GM18867 (cell line): ENCODE measurements at regions not wholly inside any gene's neighbourhood (a gene's known extent, or its start where the extent isn't known, plus 50 kb on each side); places are given as distances from the start of the nearest gene placed in this dataset.

Experiments used
- ATAC-seq: cut with Tn5 transposase; IDR thresholded peaks from one replicate; pipeline ENCODE4 v1.9.1; 2021; ENCODE audit warnings: mild to moderate bottlenecking, moderate library complexity; ENCODE audit not compliant: unreplicated experiment

DNA sequence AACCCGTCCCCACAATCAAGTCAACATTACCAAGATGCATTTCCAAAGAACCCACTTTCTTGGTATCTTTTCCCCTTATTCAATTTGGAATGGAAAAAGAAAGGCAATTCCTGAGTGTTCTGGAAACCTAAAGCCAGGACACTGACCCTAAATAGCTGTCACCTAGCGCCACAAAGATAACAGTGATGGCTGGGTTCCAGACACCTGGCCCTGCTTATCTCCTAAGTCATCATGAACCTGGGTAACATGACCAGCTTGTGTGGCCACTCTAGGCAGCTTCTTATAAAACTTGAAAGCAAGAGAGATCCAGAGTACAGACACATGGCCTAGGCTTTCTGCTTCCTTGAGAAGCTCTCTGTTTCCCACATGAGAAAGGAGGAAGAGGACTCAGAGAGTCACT lies 95.4 kb downstream of the BOD1L2 start:
- ATAC-seq, result no peak

DNA sequence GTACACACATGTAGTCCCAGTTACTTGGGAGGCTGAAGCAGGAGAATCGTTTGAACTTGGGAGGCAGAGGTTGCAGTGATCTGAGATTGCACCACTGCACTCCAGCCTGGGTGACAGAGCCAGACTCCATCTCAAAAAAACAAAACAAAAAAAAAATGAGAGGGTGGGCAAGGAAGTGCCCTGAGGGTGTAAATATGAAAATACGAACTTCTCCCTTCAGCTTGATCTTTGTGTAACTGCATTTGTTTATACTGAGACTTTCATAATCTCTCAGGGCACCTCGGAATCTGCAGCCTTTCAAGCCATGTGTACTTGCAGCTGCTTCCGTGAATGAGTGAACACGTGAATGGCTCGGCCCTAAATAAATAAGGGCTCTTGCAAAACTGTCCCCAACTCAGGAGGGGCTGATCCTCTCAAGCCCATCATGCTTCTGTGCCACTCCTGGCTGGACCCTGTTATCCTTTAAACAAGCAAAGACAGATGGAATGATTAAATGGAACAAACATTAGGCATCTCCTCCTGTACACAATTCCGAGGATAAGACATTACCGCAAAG lies 96.8 kb downstream of the BOD1L2 start:
- ATAC-seq, result no peak

- no peak for ATAC-seq
Measured at GRCh38 chr18:57249179-57249578, 102.3 kb downstream of the BOD1L2 start.

DNA sequence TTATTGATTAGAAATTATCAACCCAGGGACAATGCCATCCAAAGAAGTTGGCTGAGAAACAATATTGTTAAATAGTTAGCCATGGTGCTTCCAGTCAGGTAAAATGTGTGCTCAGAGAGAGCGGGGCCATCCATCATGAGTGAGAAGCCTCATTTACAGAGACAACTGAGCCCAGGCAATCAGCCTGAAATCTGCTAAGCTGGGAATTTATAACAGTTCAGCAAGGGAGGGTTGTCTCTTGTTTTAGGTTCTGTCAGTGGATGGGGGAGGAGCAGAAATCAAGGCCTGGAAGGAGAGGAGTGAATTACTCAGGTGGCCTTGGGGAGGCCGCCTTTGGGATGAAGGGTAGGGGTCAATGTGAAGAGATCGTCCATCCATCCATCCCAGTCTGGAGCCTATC lies 102.5 kb upstream of the ST8SIA3 start:
- no peak for ATAC-seq

- no peak for ATAC-seq
Measured at GRCh38 chr18:57251747-57252146, 100.6 kb upstream of the ST8SIA3 start.

DNA sequence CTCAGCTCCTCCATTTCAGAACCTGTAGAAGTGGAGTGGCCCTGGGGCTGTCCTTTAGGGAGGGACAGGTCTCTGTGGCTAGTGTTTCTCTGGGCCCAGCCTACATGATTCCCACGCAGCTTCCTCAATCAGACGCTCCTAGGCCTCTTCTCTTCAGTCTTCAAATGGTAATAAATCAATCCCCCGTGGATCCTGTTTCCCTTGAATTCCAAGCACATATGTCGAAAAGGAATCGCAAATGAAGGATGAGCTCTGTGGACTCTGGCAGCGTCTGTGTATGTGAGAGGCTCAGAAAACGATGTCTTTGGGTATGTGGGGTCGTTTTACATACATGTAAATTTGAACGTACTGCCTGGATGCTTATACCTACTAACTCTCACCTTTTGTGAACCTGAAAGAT lies 98.5 kb upstream of the ST8SIA3 start:
- no peak for ATAC-seq

GRCh38 chr18:57258131-57258777 lies 94.1 kb upstream of the ST8SIA3 start:
- ATAC-seq, result no peak

- no peak for ATAC-seq
Measured at GRCh38 chr18:57267368-57267925, 84.9 kb upstream of the ST8SIA3 start.

- ATAC-seq, result no peak
Measured at GRCh38 chr18:57269756-57270155, 82.6 kb upstream of the ST8SIA3 start.

DNA sequence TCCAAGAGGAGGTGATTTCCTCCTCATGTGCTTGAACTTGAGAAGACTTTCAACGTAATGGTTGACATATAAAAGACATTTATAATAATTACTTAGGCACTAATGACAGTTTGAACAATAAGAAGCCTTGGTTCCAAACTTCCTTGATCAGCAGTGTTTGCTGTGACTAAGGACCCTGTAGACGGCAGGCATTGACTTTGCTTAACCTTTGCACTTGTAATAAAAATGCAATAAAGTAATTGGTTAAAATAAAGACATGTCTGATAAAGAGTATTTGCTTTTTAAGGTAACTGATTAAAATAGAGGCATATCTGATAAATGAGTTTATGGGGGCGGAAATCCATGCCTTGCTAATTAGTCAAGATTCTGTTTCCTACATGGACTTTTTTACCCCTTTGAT lies 82.2 kb upstream of the ST8SIA3 start:
- ATAC-seq, result no peak

- no peak for ATAC-seq
Measured at GRCh38 chr18:57273194-57273593, 79.2 kb upstream of the ST8SIA3 start.

- no peak for ATAC-seq
Measured at GRCh38 chr18:57275111-57275510, 77.2 kb upstream of the ST8SIA3 start.

GRCh38 chr18:57276829-57277228 lies 75.5 kb upstream of the ST8SIA3 start:
- no peak for ATAC-seq

GRCh38 chr18:57278933-57279332 lies 73.4 kb upstream of the ST8SIA3 start:
- ATAC-seq, result no peak

DNA sequence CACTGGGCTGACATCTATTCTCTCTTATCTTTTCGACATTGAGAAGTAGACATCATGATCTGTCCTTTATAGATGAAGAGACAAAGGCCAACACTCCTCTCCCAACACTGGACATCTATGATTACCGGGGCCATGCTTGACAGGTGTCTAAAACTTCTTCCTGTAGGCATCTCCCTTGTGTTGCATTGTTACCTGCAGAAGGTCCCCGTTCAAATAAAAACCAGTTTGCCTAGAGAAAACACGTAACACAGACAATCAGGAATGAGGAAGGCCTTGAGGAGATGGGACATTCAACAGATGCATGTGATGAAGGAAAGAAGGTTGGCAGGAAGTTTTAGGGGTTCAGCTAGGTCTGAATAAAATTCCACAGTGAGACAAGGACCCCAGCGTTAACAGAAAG lies 70.8 kb upstream of the ST8SIA3 start:
- ATAC-seq, result no peak

DNA sequence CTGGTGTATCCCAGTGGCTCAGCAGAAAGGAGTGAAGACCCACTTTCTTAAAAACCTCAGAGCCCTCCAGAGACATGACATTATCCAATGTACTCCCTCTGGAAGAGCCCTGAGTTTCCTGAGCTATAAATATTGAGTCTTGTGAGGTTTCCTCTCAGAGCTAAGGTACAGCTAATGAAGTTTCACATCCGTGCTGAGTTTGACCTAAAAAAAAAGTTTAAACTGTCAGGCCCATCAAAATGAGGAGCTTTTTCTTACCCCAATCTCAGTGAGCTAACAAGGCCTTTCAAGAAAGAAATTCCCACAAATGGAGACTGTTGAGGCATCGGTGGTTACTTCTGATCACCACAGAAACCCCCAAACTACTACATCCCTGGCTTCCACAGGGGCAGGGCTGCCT lies 65.4 kb upstream of the ST8SIA3 start:
- ATAC-seq, result no peak

- no peak for ATAC-seq
Measured at GRCh38 chr18:57287766-57288165, 64.6 kb upstream of the ST8SIA3 start.

- no peak for ATAC-seq
Measured at GRCh38 chr18:57294547-57294946, 57.8 kb upstream of the ST8SIA3 start.

DNA sequence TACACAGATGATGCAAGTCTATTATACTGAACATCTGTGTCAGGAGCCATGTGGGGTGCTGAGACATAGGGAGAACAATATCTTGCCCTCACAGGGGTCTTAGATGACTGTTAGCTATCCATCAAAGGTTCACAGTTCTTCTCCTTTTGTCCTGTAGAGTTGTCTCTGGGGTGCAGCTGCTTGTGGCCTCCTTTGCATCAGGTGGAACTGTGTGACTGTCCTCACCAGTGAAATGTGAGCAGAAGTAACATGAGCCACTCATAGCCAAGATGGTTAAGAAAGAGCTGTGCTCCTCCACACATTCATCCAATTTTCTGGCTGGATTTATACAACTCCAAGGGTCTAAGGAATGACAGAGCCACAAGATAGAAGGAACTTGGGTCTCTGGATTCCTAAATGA lies 56.0 kb upstream of the ST8SIA3 start:
- no peak for ATAC-seq

DNA sequence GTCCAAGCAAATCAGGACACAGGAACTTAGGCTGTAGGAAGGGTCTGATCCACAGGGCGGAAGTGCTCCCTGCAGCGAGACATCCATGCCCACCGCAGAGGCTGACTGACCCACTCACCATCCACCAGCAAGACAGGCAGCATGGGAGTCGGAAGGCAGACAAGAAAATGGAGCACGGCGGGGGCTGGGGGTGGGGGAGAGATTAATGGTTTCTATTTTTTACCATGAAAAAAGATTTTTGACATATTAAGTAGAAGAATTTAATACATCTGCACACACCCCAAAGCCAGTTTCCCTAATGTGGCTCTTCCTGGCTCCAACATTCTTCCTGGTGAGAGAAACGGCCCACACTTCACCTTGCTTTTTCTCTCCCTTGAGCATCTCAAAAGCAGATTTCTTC lies 55.1 kb upstream of the ST8SIA3 start:
- no peak for ATAC-seq

DNA sequence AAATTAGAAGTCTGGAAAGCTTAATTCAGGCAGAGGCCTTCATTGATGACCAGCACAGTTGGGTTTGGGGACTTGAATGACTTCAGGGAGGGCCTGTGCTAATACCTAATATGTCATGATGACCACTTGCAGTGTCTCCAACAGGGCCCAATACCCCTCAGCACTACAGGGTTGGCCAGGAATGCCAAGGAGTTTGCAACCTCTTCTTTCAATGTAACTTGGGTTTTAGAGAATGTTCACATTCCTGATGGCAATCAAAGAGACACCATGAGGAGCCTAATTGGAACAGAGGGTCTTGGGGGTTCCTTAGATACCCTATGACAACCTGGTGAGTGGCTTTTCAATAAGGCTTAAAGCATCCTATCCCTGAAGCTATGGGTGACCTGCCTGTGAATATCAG lies 52.4 kb upstream of the ST8SIA3 start:
- ATAC-seq, result no peak

GRCh38 chr18:57301573-57302559 lies 50.5 kb upstream of the ST8SIA3 start:
- ATAC-seq, result no peak
